HG03378 (cell line): ENCODE measurements at regions not wholly inside any gene's neighbourhood (a gene's known extent, or its start where the extent isn't known, plus 50 kb on each side); places are given as distances from the start of the nearest gene placed in this dataset.

Source experiments
- ATAC-seq: cut with Tn5 transposase; IDR thresholded peaks from one replicate; pipeline ENCODE4 v1.9.1; 2021; ENCODE audit warnings: mild to moderate bottlenecking, moderate library complexity; ENCODE audit not compliant: unreplicated experiment

DNA sequence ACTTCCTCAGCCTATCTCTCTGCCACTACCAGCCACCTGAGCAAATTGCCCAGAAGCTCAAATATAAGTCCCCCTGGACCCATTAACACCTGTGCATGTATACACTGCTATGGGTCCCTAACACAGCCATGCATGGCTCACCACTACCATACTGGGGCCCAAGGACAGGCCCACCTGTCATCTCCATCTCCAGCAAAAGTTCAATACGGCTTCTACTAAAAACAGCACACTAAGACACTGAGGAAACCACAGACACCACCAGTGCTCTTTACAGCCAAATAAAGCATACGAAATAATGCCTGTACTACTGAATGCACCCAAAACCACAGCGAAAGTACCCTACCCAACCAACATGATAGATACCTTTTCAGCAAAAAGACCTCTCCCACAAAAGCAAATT is 85.6 kb upstream of the GHR start:
- no peak for ATAC-seq

- no peak for ATAC-seq
Observed at GRCh38 chr5:42338136-42338535, 85.1 kb upstream of the GHR start.

GRCh38 chr5:42349163-42349562 is 74.1 kb upstream of the GHR start:
- ATAC-seq: no peak

- ATAC-seq: no peak
Observed at GRCh38 chr5:42351956-42352355, 71.3 kb upstream of the GHR start.

GRCh38 chr5:42360056-42360455 is 63.2 kb upstream of the GHR start:
- ATAC-seq: no peak

DNA sequence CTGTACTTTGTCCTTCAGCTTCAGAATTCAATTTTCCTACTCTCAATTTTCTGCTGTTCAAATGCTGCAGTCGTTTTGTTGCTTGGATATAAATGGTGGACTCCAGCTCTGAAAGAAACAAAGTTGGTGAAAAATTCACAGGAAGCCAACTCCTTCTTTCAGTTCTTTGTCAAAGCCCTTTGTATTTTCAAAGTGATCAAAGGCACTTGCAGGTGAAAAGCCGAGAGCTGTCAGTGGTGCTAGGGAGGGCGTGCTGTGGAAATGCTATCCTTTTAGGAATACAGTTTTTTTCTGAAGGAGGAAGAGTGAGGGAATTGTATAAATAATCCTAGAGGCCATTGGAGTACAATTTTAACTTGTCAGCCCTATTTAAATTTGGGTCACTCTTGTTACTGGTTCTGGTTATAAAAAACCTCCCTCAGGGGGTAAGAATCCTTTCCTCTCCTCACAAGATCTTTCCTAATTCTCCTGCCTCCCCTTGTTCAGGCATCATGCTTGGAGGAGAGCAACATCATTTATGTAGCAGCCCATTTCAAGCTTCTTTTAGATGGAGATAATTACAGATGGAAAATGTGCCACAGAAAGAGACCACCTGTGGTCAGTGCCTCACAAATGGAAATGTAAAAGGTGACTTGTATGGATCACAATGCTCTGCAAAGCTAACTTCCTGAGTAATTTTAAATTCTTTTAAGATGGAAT is 62.5 kb upstream of the GHR start:
- no peak for ATAC-seq

GRCh38 chr5:42361315-42361688 is 61.9 kb upstream of the GHR start:
- no peak for ATAC-seq

GRCh38 chr5:42366051-42366450 is 57.2 kb upstream of the GHR start:
- no peak for ATAC-seq
